Hepatocyte (in vitro differentiated cells): ENCODE measurements at regions not wholly inside any gene's neighbourhood (a gene's known extent, or its start where the extent isn't known, plus 50 kb on each side); places are given as distances from the start of the nearest gene placed in this dataset.

Experiments
- DNase-seq: peaks from one replicate; pipeline ENCODE4 v3.0.0-alpha.2; 2016; ENCODE audit warnings: low spot score
- H2AFZ ChIP-seq: fragments of 200-600 bp; sonication (generic); 2 replicates; pipeline ENCODE4 v1.6.0; 2016; ENCODE audit warnings: antibody characterized with exemption, mild to moderate bottlenecking
- H3K27ac ChIP-seq: fragments of 200-600 bp; sonication (generic); 2 replicates; pipeline ENCODE4 v1.5.1; 2016; ENCODE audit warnings: mild to moderate bottlenecking
- H3K27me3 ChIP-seq: fragments of 200-600 bp; sonication (generic); 2 replicates; pipeline ENCODE4 v1.6.1; 2016
- H3K36me3 ChIP-seq: fragments of 200-600 bp; sonication (generic); replicated peaks from 2 replicates; pipeline ENCODE4 v1.5.1; 2016; ENCODE audit warnings: low read depth; ENCODE audit not compliant: insufficient read depth
- H3K4me1 ChIP-seq: fragments of 200-600 bp; sonication (generic); 2 replicates; pipeline ENCODE4 v1.5.1; 2016; ENCODE audit warnings: mild to moderate bottlenecking, moderate library complexity; ENCODE audit not compliant: insufficient read depth
- H3K4me2 ChIP-seq: fragments of 200-600 bp; sonication (generic); 2 replicates; pipeline ENCODE4 v1.6.0; 2016
- H3K4me3 ChIP-seq: fragments of 200-600 bp; sonication (generic); 2 replicates; pipeline ENCODE4 v1.5.1; 2016; ENCODE audit warnings: mild to moderate bottlenecking
- H3K79me2 ChIP-seq: fragments of 200-600 bp; sonication (generic); 2 replicates; pipeline ENCODE4 v1.6.0; 2017; ENCODE audit warnings: mild to moderate bottlenecking
- H3K9me2 ChIP-seq: fragments of 200-600 bp; sonication (generic); replicated peaks from 2 replicates; pipeline ENCODE4 v1.6.0; 2017; ENCODE audit warnings: mild to moderate bottlenecking; ENCODE audit not compliant: insufficient read depth
- H3K9me3 ChIP-seq: fragments of 200-600 bp; sonication (generic); 2 replicates; pipeline ENCODE4 v1.5.1; 2016; ENCODE audit warnings: low read depth, mild to moderate bottlenecking
- H4K20me1 ChIP-seq: fragments of 200-600 bp; sonication (generic); 2 replicates; pipeline ENCODE4 v1.6.0; 2016; ENCODE audit warnings: mild to moderate bottlenecking; ENCODE audit not compliant: insufficient read depth, poor library complexity, severe bottlenecking
- CTCF ChIP-seq: fragments of 200-600 bp; sonication (generic); IDR thresholded peaks from 2 replicates; pipeline ENCODE4 v1.5.1; 2016; ENCODE audit warnings: antibody characterized with exemption, mild to moderate bottlenecking; ENCODE audit not compliant: poor library complexity
- EZH2 ChIP-seq: fragments of 200-600 bp; sonication (generic); IDR thresholded peaks from 2 replicates; pipeline ENCODE4 v1.6.1; 2016; ENCODE audit warnings: antibody characterized with exemption, mild to moderate bottlenecking, borderline replicate concordance
- EZH2phosphoT487 ChIP-seq: fragments of 200-600 bp; sonication (generic); IDR thresholded peaks from one replicate; pipeline ENCODE4 v1.6.1; 2018; ENCODE audit warnings: antibody characterized with exemption, mild to moderate bottlenecking, low read depth, moderate library complexity; ENCODE audit not compliant: unreplicated experiment, severe bottlenecking
- WGBS: methylation state at CpG from one replicate; pipeline ENCODE4 v1.1.6; 2016; ENCODE audit warnings: low lambda C conversion rate; ENCODE audit errors: missing lambda C conversion rate; 5-methylcytosine and 5-hydroxymethylcytosine counted together

- Histone ChIP-seq H3K79me2 (no peaks in the 10 kb centered on the region), H4K20me1 (no peaks in the 10 kb centered on the region), H3K27ac (no peak overlapping the region), H2AFZ (no peak overlapping the region), H3K9me3 (no peaks in the 10 kb centered on the region), H3K4me3 (no peak overlapping the region), H3K4me1 (no peaks in the 10 kb centered on the region), H3K36me3 (no peaks in the 10 kb centered on the region), H3K4me2 (no peak overlapping the region), H3K9me2 (no peaks in the 10 kb centered on the region), H3K27me3 (no peaks in the 10 kb centered on the region)
- TF ChIP-seq CTCF (no peak), EZH2 (no peak), EZH2phosphoT487 (no peak)
- no peak for DNase-seq
- 95% methylated on average over 5 of the region's 5 CpGs for WGBS
Observed at GRCh38 chr1:242872521-242872920, 348.0 kb upstream of the PLD5 start.

GRCh38 chr1:242871471-242872030 lies 347.1 kb upstream of the PLD5 start:
- Histone ChIP-seq H3K79me2 (no peaks in the 10 kb centered on the region), H3K4me2 (no peak overlapping the region), H4K20me1 (no peaks in the 10 kb centered on the region), H3K4me1 (no peaks in the 10 kb centered on the region), H3K9me2 (no peaks in the 10 kb centered on the region), H3K36me3 (no peaks in the 10 kb centered on the region), H3K4me3 (no peak overlapping the region), H3K9me3 (no peaks in the 10 kb centered on the region), H3K27ac (no peak overlapping the region), H2AFZ (no peak overlapping the region), H3K27me3 (no peaks in the 10 kb centered on the region)
- no peak for DNase-seq
- WGBS, result 61% methylated on average over 5 of the region's 5 CpGs
- TF ChIP-seq EZH2 (no peak), EZH2phosphoT487 (no peak), CTCF (no peak)

GRCh38 chr1:242870966-242871365 lies 346.5 kb upstream of the PLD5 start:
- Histone ChIP-seq H3K4me3 (no peak overlapping the region), H3K9me3 (no peaks in the 10 kb centered on the region), H3K4me2 (no peak overlapping the region), H3K9me2 (no peaks in the 10 kb centered on the region), H3K36me3 (no peaks in the 10 kb centered on the region), H3K79me2 (no peaks in the 10 kb centered on the region), H3K27ac (no peak overlapping the region), H3K4me1 (no peaks in the 10 kb centered on the region), H3K27me3 (no peaks in the 10 kb centered on the region), H2AFZ (no peak overlapping the region), H4K20me1 (no peaks in the 10 kb centered on the region)
- TF ChIP-seq EZH2 (no peak), CTCF (no peak), EZH2phosphoT487 (no peak)
- no peak for DNase-seq

GRCh38 chr1:242856289-242856688 lies 331.8 kb upstream of the PLD5 start:
- WGBS, result 86% methylated on average over 4 of the region's 4 CpGs
- Histone ChIP-seq H3K79me2 (no peaks in the 10 kb centered on the region), H3K4me2 (no peak overlapping the region), H2AFZ (no peak overlapping the region), H3K4me3 (no peak overlapping the region), H3K36me3 (no peaks in the 10 kb centered on the region), H4K20me1 (no peaks in the 10 kb centered on the region), H3K27me3 (no peaks in the 10 kb centered on the region), H3K9me2 (no peaks in the 10 kb centered on the region), H3K27ac (no peak overlapping the region), H3K4me1 (no peaks in the 10 kb centered on the region), H3K9me3 (no peaks in the 10 kb centered on the region)
- no peak for TF ChIP-seq CTCF
- TF ChIP-seq EZH2, result no peak
- no peak for TF ChIP-seq EZH2phosphoT487
- DNase-seq, result no peak
